GDM1 (cell line): ENCODE measurements at regions not wholly inside any gene's neighbourhood (a gene's known extent, or its start where the extent isn't known, plus 50 kb on each side); places are given as distances from the start of the nearest gene placed in this dataset.
A peak's percentile ranks its signal among the peaks of the same experiment; 100 is the strongest.

Source experiments
- DNase-seq: peaks from one replicate; lab custom pipeline; 2025; lab: John Stamatoyannopoulos, UW

DNA sequence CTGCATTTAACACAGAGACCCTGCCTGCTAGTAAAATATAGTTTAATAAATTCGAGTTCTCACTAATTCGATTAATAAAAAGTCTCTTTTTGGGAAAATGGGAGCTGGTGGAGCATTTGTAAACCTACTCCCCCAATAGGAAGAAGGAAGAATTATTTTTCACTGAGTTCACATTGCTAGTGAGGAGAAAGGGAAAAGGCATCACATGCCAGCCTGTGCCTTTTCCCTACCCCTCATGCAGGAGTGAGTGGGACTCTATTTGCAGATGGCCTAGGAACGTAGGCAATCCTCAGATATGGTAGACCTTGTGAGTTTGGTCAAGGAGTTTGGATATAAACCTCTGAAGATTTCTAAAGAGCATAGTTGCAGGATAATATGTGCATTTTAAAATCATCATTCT, 218.4 kb upstream of the TRIB2 start:
- no peak for DNase-seq

DNA sequence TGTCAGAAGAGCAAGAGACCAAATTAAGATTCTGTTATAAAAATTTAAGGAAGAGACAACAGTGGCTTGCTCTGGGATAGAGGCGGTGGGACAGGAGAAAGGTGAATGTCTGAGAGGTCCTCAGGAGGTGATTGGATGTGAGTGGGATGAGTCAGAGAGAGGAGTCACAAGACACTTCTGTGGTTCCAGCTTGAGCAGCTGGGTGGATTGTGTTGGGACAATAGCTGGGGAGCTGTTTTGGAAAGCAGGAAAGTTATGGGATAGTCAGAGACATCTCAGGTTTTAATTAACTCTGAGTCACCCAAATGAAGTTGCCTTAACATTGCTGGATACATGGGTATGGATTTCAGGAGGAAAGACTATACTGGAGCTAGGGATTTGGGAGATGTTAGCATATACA, 218.0 kb upstream of the TRIB2 start:
- DNase-seq: no peak

DNA sequence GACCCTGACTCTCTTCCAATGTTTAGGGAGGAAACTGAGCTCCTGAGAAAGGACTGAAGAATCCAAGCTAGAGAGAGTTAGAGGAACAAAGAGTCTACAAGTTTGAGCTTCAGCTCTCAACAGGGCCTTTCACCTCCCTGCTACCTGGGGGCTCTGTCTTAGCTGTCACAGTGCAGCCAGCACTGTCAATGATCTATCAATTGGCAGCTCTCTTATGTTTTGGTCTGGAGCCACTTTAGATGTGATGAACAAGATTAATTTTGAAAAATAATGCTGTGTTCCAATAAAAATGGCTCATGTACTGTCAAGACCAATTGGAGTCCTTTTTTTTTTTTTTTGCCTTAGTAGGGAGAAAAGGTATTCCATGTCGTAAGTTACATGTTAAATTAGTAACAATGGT, 215.8 kb upstream of the TRIB2 start:
- DNase-seq: no peak

DNA sequence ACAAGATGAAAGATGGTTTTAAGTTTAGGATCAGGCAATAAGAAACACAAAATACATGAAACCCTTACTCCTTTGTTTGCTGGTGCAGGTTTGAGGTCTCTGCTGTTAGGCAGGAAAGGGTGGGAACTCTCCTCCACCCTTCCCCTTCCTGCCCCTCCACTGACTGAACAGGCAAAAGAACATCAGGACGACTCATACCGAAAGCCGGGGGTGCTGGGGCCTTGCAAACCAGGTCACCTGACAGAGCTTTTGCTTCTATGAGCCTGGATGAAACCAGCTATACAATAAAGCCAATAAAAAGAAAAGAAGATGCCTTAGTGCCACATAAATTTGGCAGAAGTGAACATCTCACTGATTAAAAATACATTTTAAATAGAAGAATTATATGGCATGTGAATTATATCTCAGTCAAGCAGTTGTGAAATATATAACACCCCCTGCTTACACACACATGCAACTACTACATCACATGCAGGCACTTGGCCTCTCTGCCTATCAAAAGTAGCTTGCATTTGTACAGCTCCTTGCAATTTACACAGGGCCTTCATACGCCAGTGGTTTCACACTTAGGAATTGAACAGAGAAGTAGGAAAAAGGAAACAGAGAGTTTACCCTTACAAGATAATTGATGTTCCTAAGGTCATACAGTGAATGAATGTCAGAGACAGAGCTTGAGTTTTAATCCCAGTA, 215.1 kb upstream of the TRIB2 start:
- peak; percentile 33 for DNase-seq

DNA sequence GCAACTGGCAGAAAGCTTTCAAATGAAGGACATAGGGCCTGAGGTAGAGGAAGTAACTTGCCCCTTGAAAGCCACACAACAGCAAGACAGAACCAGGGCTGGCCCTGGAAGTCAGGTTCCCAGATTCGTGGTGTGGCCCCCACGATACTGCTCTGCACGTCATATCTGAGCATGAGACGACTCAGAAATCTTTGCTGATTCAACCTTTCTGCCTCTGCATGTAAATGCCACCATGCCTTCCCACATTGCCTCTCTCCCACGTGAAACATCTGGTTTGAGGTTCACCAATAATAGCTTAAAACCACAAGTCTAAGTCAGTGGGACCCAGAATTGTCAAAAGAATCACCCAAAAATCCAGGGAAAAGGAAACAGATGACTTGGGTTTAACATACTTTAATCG, 214.0 kb upstream of the TRIB2 start:
- no peak for DNase-seq

DNA sequence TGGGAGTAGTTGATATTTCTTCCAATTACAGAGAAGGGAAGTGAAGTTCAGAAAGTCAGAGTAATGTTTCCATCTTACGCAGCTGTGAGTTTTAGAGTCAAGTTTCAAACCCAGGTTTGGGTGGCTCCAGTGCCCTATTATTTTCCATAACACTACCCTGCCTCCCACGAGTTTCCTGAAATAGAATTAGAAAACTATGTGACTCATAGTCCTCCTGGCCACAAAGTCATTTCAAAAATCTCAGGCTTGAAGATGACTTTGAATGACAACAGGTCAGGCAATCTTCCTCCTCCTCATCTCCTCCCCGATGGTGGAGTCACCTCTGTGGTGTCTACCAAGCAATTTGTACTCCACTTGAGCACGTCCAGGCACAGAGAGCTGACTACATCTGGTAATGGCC, 212.3 kb upstream of the TRIB2 start:
- DNase-seq: no peak

DNA sequence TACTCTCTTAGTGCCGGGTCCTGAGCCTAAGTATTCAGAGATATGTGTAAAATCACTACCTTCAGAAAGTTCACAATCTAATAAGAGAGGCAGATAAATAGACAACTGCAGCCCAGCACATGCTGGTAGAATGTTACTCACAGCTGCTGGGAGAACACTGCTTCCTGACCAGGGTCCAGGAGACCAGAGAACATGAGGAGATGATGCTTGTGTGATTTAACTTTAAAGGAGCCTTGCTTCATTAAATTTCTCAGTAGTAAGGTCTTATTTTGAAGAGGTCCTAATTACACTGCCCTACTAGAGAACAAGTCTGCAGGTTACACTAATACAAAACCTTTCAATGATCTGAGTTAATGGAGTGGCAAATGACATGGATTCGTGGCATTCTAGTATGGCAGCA, 209.9 kb upstream of the TRIB2 start:
- no peak for DNase-seq

DNA sequence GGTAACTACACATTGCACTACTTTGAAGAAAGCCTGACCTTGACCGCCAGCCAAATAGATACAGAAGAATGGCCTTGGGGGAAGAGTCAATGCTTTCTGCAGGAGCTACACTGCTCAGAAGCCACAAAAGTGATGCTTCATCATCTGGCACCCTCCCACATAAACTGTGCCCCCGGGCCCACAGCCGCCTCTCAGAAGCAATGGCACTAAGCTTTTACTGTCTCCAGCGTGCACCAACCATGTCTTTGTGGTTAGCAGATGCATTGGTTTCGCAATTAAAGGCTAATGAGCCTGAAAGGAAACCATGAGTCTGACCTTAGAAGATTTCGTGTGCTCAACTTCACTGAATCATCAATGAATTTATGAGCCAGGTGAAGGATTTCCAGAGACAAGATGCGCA, 209.4 kb upstream of the TRIB2 start:
- DNase-seq: no peak

DNA sequence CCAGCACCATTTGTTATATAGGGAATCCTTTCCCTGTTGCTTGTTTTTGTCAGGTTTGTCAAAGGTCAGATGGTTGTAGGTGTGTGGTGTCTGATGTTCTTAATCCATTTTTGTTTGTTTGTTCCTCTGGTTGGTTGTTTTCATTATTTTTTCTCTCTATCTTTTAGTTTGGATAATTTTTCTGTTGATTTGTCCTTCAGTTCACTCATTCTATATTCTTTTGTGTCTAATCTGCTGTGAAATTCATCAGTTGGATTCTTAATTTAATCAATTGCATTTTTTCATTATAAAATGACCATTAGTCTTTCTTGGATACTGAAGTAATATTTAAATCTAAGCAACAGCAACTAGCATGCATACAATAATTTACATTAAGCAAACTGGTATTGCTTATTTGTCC, 206.7 kb upstream of the TRIB2 start:
- DNase-seq: no peak

DNA sequence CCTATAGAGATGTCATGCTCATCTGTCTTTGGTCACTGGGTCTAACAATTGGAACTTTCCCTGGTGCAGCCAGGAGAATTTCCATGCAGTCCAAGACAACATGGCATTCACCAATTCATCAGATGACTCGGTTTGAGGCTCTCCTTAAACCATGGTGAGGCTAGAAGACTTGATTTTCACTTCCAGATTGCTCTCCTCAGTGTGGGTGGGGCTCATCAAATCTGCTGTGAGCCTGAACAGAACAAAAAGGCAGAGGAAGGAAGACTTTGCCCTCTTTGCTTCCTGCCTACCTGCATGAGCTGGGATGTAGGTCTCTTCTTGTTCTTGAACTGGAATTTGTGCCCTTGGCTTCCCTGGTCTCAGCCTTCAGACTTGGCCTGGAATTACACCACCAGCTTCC, 203.4 kb upstream of the TRIB2 start:
- no peak for DNase-seq

DNA sequence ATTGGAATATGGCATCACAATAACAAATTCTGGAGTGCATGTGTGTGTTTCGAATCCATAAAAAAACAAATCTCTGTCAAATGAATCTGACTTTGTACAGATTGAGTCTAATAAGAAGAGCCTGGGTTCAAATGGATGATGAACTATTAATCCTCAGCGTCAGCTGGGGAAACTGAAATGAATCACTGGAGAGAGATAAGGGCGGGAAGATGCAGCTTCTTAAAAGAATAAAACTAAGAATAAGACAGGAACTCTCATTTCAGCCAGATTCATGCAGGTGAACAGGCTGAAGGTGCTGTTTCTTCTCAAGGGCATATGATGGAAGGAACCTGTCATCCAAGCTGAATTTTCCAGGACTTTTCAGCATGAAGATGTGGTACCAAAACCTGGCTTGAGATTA, 202.6 kb upstream of the TRIB2 start:
- no peak for DNase-seq

DNA sequence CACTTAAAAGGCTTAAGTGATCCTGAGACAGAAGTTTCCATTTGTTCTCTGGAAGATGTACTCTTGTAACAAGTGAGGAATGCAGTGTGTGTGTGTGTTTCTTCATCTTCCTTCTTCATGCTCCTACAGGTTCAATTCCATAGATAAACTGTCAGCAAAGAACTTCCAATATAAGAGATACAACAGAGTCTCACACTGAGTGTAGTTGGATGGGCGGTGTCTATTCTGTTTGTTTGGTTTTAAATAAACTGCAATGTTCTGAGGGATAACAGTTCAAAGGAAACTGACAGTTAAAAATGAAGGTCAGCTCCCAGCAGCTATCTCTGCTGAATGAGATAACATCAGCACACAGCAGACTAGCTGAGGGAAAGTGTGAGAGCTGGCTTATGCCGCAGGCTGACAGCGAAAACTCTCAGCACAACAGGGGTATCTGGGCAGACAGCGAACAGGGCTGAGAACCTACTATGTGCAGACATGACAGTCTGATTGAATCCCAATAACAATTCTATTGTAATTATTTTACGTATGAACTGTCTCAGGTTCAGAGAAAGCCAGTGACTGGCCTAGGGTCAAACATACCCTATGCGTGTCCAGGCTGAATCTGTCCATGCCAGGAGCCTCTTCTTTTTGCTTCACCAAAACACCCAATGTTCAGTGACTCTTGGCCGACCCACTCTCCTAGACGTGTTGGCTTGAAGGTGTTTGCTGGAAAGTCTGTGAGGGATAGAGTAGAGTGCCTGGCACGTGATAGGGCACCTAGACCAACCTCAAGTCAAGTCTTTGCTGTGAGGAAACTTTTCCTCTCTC, 201.9 kb upstream of the TRIB2 start:
- DNase-seq: no peak

DNA sequence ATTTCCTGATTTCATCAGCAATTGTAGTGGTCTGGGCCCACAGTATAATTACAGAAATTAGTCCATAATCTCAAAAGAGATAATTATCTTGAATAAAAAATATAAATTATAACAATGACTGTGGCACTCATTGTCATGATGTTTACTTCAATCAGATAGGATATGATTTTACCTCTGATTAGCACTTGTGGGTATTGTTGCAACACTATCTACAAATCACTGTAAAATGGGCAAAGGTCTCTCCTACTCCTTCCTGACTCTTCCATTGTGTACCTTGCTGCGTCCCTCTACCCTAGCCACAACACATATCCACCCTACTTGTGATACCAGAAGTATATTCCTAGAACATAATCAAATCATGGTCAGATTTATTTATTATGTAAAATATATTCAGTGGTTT, 200.9 kb upstream of the TRIB2 start:
- DNase-seq: no peak

DNA sequence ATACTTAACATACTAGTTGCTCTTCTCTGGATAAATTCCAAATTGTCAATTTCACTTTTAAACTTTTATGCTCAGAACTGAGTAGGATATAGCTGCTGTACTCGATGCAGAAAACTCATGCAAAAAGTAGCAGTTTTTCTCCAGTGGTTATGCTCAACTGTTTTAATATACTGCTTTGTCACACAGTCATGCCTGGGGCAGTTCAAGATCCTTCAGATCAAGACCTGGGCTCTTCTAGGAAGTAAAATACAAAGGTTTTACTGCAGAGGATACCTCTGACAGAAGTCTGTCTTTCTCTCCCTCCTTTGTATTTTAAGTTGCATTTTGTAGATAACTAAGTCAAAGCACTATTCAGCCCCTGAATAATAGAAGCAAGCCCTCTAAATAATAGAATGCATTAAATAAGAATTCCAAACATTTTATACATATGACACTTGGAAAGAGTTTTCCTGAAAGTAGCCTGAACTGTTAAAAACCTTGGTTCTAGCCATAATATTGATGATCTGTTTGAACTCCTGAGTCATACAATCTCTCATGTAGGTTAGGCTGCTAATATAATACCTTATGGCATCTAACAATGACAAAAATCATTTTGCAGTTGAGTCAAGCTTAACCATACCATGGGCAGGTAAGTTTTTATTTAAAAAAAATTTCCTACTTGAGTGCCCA, 183.3 kb upstream of the TRIB2 start:
- no peak for DNase-seq

DNA sequence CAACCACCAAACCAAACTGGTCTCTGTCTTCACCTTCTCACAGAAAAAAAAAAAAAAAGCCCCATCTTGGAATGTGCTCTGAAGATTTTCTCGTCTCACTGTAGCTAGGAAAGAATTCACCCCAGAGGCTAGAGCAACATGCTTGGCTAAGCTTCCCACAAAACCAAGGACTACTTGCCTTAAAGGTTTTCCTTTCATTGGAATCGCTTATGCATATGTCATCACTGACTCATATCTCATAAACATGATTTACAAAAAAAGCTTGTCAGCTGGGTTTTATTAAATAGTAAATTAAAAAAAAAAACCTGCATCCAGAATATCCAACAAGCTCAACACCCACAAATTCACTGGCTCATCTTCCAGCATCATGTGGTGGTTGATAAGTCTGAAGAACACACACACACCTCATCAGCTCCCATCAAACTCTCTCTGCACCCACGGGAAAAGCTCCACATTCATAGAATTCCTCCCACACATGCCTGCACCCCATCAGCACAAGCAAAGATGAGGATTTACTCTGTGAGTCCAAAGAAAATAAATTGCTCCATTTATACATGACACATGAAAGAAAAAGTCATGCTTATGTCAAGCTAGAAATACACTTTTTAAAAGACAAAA, 182.0 kb upstream of the TRIB2 start:
- DNase-seq: no peak

DNA sequence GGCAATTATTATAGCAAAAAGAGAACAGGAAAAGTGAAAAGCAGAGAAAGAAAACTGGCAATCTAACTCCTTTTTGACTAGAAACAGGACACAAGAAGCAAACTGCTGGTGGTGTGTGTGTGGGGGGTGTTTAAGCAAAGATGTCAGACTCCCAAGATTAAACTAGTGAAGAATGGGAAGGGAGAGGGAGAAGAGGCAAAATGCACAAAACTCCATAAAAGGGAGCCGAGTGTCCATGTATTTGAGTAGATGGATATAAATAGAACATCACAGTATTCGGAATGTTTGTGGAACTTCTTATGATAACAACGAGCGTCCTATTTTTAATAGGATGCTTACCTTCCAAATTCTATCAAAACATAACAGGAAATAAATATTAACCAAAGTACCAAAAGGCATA, 179.8 kb upstream of the TRIB2 start:
- no peak for DNase-seq

DNA sequence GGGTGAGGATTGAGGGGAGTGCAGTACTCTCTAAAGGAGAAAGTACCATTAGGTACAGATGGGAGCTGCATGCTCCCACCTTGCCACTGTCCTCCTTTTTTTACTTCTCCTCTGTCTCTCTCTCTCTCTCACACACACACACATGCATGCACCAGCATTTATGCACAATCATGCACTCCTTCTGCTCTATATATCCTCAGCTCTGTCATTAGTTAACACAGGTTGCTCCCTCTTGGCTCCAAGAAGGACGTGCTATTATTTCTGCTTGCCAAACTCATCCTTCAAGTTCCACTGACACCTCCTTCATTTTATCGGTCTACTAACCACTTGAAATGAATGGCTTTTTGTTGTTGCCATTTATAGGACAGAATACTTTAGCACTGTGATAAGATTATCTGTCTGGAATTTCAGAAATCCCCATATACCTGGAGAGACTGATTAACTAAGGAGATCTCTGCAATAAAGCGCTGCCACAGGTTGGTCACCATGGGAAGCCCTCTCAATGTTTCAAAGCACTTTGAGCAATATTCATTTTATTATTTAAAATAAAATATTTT, 178.5 kb upstream of the TRIB2 start:
- DNase-seq: no peak

DNA sequence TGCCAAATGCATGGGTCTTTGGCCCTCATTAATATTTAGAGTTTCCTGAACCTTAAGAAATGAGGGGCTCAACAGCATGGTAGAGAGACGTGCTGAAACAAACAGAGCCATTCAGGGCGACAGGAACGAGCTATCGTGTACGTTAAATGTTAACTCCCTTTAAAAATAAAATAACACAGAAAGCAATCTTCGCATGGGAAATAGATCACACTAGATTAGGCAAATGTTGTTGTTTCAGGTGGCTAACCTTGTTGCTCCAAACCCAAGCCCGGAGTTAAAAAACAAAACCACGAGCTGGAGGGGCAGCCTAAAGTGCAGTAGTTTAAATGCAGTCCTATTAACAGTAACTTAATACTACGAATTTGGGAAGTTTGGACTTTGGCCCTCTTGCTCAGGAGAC, 177.4 kb upstream of the TRIB2 start:
- no peak for DNase-seq

DNA sequence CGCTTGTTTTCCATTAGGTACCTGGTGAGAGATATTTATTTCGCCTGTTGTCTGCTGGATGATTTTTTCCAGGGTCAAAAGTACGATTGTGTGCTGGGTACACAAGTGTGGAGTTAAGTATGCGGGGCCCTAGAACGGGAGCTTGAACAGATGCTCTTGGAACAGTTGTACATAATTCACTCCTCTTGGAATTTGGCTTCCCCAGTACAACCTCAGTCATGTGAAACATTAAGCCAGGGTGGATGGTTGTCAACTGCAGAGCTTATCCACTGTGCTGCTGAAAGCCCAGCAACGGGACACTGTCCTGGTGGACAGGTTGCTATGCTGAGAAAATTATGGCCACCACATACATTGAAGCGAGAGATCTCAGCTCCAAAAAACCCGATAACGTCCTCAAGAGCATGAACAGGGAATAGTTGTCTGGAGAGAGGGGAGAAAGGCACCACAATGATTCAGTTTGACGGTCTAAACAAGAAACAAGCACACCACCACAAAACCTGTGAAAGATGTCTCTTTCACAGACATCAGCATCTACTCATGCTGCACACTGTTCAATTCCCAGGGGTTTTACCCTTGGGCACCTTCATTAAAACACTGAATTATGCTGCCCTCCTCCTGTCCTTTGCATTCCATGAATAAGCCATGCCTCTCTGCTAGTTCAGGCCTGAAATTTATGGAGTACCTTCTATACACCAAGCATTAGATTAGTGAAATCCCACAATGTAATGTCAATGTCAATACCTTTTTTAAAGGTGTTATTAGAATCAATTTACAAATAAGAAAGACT, 176.8 kb upstream of the TRIB2 start:
- DNase-seq: no peak

DNA sequence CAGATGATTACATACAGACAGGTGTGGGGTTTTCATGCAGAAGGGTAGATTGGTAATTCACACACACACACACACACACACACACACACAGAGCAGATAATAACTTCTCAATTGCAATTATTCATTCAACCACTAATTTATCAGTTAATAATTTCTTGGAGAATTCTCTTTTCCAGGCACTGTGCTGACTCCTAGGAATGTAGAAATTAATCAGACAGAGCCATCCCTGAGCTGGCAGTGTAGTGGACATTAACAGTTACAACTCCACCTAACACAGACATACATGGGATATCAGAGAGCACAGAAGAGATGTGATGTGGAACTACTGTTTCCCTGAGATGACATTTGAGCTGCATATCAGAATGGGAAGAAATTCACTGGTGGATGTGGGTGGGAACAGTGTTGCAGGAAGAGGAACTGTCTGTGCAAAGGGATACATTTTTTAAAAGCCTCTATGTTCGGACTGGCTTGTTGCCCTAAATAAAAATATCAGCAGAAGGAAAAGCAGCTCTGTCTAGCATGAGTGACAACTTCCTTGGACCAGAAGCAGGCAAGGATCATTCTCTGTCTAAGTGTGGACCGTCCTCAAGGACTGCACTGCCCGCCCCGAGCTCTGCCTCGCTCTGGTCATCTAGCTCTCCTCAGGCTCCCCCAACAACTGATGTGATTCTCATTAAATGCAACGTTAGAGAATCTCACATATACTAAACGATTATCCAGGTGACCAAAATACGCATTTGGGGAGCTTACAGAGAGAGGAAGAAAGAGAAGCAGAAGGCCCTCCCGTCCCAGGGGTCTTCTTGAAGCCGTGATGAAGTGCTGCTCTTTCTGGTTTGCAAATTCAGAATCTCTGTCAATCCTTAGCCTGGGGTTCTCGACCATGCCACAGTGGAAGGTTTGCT, 173.4 kb upstream of the TRIB2 start:
- DNase-seq: no peak
